Activated T-helper 2 cell treated with anti-CD3 and anti-CD28 coated beads, Interferon-gamma antibody, Interleukin-2, Interleukin-4, amounts not matched to agents 10 μg/mL and 5 μg/mL and 100 μg/mL, durations not matched to agents 14 hours and 24 hours and 36 hours (primary cell): ENCODE measurements at regions not wholly inside any gene's neighbourhood (a gene's known extent, or its start where the extent isn't known, plus 50 kb on each side); places are given as distances from the start of the nearest gene placed in this dataset.

Experiments used
- DNase-seq: peaks from one replicate; pipeline ENCODE4 v3.0.0; 2021; ENCODE audit warnings: low spot score
- H3K27ac Mint-ChIP-seq: one replicate; pipeline ENCODE4 v1.8.0; 2021; ENCODE audit warnings: mixed read lengths
- H3K27me3 Mint-ChIP-seq: one replicate; pipeline ENCODE4 v1.8.0; 2021; ENCODE audit warnings: low read depth, mixed read lengths
- H3K36me3 Mint-ChIP-seq: one replicate; pipeline ENCODE4 v1.8.0; 2021; ENCODE audit warnings: low read depth, mixed read lengths
- H3K4me1 Mint-ChIP-seq: one replicate; pipeline ENCODE4 v1.8.0; 2021; ENCODE audit warnings: low read depth, mixed read lengths
- H3K4me3 Mint-ChIP-seq: one replicate; pipeline ENCODE4 v1.8.0; 2021; ENCODE audit warnings: low read depth, mild to moderate bottlenecking, moderate library complexity, mixed read lengths
- H3K9me3 Mint-ChIP-seq: one replicate; pipeline ENCODE4 v1.8.0; 2021; ENCODE audit warnings: mixed read lengths
- intact Hi-C: fragments of 100-400 bp; cut with micrococcal nuclease; formaldehyde crosslinking; loops from one replicate; pipeline ENCODE4 v1.15.1; 2023

DNA sequence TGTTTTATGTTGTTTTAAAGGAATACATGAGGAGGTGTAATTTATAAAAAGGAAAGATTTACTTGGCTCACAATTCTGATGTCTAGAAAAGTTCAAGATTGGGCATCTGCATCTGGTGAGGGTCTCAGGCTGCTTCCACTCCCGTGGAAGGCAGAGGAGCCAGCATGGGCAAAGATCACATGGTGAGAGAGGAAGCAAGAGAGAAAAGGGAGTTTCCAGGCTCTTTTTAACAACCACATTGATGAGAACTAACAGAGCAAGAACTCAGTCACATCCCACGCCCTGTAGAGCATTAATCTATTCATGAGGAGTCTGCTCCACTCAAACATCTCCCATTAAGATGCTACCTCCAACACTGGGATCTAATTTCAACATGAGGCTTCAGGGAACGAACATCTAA lies 1666.3 kb downstream of the HACE1 start:
- no peaks in the 10 kb centered on the region for H3K27me3 Mint-ChIP-seq
- H3K27ac Mint-ChIP-seq = no peak overlapping the region
- H3K4me1 Mint-ChIP-seq = no peaks in the 10 kb centered on the region
- H3K9me3 Mint-ChIP-seq = peaks cover 5% of the 10 kb centered on the region
- no peak overlapping the region for H3K4me3 Mint-ChIP-seq
- H3K36me3 Mint-ChIP-seq = no peaks in the 10 kb centered on the region
- no peak for DNase-seq
- intact Hi-C loops = no loop called here

DNA sequence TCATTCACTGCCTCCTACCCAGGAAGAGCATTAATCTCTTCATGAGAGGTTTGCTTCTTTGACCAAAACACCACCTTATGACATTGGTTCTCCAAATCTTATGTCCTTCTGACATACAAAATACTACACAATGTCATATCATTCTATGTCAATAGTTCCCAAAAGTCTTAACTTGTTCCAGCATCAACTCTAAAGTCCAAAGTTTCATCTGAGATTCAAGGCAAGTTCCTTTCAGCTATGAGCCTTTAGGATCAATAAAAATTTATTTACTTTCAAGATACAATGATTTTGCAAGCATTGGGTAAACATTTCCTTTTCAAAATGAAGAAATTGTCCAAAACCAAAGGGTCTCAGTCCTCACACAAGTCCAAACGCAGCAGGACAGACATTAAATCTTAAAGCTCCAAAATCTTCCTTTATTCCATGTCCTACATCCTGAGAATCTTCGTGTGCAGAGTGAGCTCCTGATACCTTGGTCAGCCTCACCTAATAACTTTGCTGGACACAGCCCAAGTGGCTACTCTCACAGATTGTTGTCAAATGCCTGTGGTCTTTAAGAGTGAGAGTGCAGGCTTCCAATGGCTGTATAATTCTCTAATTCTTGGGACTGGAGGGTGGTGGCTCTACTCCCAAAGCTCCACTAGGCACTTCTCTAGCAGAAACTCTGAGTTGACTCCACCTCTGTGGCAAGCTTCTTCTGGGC lies 1668.2 kb downstream of the HACE1 start:
- no peak for DNase-seq
- H3K27ac Mint-ChIP-seq = no peak overlapping the region
- H3K4me3 Mint-ChIP-seq = no peak overlapping the region
- peaks cover 5% of the 10 kb centered on the region for H3K9me3 Mint-ChIP-seq
- no peaks in the 10 kb centered on the region for H3K27me3 Mint-ChIP-seq
- no peaks in the 10 kb centered on the region for H3K4me1 Mint-ChIP-seq
- no peaks in the 10 kb centered on the region for H3K36me3 Mint-ChIP-seq
- intact Hi-C loops = no loop called here

- H3K36me3 Mint-ChIP-seq = no peaks in the 10 kb centered on the region
- no peak overlapping the region for H3K4me3 Mint-ChIP-seq
- H3K27me3 Mint-ChIP-seq = no peaks in the 10 kb centered on the region
- no peak overlapping the region for H3K27ac Mint-ChIP-seq
- intact Hi-C loops = no loop called here
- H3K4me1 Mint-ChIP-seq = no peaks in the 10 kb centered on the region
- no peaks in the 10 kb centered on the region for H3K9me3 Mint-ChIP-seq
- DNase-seq = no peak
These were observed 1674.9 kb downstream of the HACE1 start for GRCh38 chr6:103184776-103185175.

GRCh38 chr6:103183831-103184411 lies 1675.8 kb downstream of the HACE1 start:
- no peaks in the 10 kb centered on the region for H3K36me3 Mint-ChIP-seq
- no peak overlapping the region for H3K27ac Mint-ChIP-seq
- no peak overlapping the region for H3K4me3 Mint-ChIP-seq
- H3K4me1 Mint-ChIP-seq = no peaks in the 10 kb centered on the region
- no peaks in the 10 kb centered on the region for H3K9me3 Mint-ChIP-seq
- intact Hi-C loops = no loop called here
- DNase-seq = no peak
- no peaks in the 10 kb centered on the region for H3K27me3 Mint-ChIP-seq

DNA sequence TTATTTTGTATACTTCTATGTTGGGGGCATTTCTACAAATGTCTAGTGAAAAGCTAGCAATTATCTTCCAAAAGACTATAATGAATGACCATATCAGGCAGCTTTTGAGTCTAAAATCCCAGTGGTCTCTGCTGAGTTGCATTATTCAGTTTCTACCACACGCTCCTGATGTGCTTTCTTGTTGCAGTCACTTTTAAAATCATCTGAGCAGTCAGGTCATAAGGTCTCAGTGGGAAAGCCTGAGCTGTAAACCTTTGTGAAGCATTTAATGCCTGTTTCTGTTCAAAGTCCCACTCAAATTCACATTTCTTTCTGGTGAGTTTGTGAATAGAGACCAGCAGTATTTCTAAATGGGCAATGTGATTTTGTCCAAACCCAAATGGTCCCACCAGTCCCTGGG lies 1681.5 kb downstream of the HACE1 start:
- Mint-ChIP-seq H3K4me3 (no peak overlapping the region), H3K4me1 (no peaks in the 10 kb centered on the region), H3K27me3 (no peaks in the 10 kb centered on the region), H3K36me3 (no peaks in the 10 kb centered on the region), H3K9me3 (no peaks in the 10 kb centered on the region), H3K27ac (no peak overlapping the region)
- intact Hi-C loops = no loop called here
- no peak for DNase-seq

DNA sequence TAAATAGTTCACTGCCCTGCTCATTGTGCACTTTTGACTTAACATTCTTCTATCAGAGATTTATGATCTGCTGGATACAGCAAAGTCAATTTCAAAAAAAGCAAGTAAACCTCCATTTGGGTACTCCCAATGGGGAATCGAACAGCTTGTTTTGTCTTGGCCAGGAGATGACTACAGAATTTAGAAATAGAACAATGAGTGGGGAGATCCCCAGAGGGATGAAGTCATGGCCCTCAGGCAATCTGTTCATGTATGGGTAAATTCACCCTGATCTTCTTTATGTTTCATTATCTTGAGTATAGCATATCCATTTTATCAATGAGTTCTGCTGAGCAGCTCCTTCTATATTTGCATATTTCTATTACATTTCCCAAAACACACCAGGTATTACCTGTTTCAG lies 1681.9 kb downstream of the HACE1 start:
- Mint-ChIP-seq H3K36me3 (no peaks in the 10 kb centered on the region), H3K27me3 (no peaks in the 10 kb centered on the region)

DNA sequence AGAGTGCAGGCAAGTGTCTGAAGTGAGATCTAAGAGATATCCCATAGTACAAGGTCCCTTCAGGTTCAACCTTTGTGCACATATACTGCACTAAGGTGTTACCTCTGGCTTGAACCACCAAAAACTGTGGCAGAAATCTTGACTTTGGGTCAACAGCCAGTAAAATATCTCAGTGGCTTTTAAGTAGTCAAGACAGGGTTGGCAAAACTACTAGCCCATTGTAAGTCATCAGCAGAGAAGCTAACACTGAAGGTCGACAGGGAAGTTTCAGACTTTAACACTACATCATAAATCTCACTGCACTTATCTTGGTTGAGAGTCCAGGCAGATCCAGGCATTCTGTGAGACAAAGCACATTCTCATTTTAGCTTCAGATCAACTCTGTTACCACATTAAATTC lies 1684.7 kb downstream of the HACE1 start:
- H3K27me3 Mint-ChIP-seq = no peaks in the 10 kb centered on the region
- intact Hi-C loops = no loop called here
- H3K4me1 Mint-ChIP-seq = no peaks in the 10 kb centered on the region
- H3K27ac Mint-ChIP-seq = no peak overlapping the region
- no peak for DNase-seq
- no peaks in the 10 kb centered on the region for H3K36me3 Mint-ChIP-seq
- H3K4me3 Mint-ChIP-seq = no peak overlapping the region
- no peaks in the 10 kb centered on the region for H3K9me3 Mint-ChIP-seq

More for the DNA sequence above, 1681.9 kb downstream of the HACE1 start:
- DNase-seq = no peak
- intact Hi-C loops = no loop called here
- Mint-ChIP-seq H3K4me3 (no peak overlapping the region), H3K27ac (no peak overlapping the region), H3K4me1 (no peaks in the 10 kb centered on the region), H3K9me3 (no peaks in the 10 kb centered on the region)

DNA sequence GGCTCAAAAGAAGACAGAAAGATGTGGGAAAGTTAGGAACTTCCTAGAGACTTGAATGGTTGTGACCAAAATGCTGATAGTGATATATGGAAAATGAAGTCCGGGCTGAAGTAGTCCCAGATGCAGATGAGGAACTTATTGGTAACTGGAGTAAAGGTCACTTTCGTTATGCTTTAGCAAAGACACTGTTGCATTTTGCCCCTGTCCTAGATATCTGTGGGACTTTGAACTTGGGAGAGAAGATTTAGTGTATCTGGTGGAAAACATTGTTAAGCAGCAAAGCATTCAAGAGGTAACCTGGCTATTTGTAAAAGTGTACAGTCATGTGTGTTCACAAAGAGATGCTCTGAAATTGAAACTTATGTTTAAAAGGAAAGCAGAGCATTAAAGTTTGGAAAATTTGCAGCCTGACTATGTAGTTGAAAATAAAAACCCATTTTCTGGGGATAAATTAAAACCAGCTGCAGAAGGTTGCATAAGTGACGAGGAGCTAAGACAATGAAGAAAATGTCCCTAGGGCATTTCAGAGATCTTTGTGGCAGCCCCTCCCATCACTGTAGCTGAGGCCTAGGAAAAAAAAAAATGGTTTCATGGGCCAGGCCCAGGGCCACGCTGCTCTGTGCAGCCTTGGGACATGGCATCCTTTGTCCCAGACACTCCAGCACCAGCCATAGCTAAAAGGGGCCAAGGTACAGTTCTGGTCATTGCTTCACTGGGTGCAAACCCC lies 1692.2 kb downstream of the HACE1 start:
- H3K4me3 Mint-ChIP-seq = no peak overlapping the region
- H3K27me3 Mint-ChIP-seq = no peaks in the 10 kb centered on the region
- no peaks in the 10 kb centered on the region for H3K4me1 Mint-ChIP-seq
- DNase-seq = no peak
- peaks cover 5% of the 10 kb centered on the region for H3K9me3 Mint-ChIP-seq
- intact Hi-C loops = no loop called here
- H3K36me3 Mint-ChIP-seq = no peaks in the 10 kb centered on the region
- no peak overlapping the region for H3K27ac Mint-ChIP-seq

- intact Hi-C loops = no loop called here
- DNase-seq = no peak
- Mint-ChIP-seq H3K9me3 (no peaks in the 10 kb centered on the region), H3K4me3 (no peak overlapping the region), H3K27ac (no peak overlapping the region), H3K4me1 (no peaks in the 10 kb centered on the region), H3K27me3 (no peaks in the 10 kb centered on the region), H3K36me3 (no peaks in the 10 kb centered on the region)
These were observed 1704.7 kb downstream of the HACE1 start for GRCh38 chr6:103154779-103155572.

GRCh38 chr6:103153016-103153415 lies 1706.7 kb downstream of the HACE1 start:
- Mint-ChIP-seq H3K36me3 (no peaks in the 10 kb centered on the region), H3K4me1 (no peaks in the 10 kb centered on the region), H3K27ac (no peak overlapping the region), H3K4me3 (no peak overlapping the region), H3K9me3 (no peaks in the 10 kb centered on the region), H3K27me3 (no peaks in the 10 kb centered on the region)
- intact Hi-C loops = no loop called here
- DNase-seq = no peak

GRCh38 chr6:103142902-103143301 lies 1716.8 kb downstream of the HACE1 start:
- Mint-ChIP-seq H3K4me3 (no peak overlapping the region), H3K27ac (no peak overlapping the region), H3K4me1 (no peaks in the 10 kb centered on the region), H3K36me3 (no peaks in the 10 kb centered on the region), H3K9me3 (no peaks in the 10 kb centered on the region), H3K27me3 (no peaks in the 10 kb centered on the region)
- intact Hi-C loops = no loop called here
- DNase-seq = no peak

- no peak for DNase-seq
- no peaks in the 10 kb centered on the region for H3K4me1 Mint-ChIP-seq
- intact Hi-C loops = no loop called here
- no peaks in the 10 kb centered on the region for H3K27me3 Mint-ChIP-seq
- H3K4me3 Mint-ChIP-seq = no peak overlapping the region
- no peak overlapping the region for H3K27ac Mint-ChIP-seq
- no peaks in the 10 kb centered on the region for H3K9me3 Mint-ChIP-seq
- no peaks in the 10 kb centered on the region for H3K36me3 Mint-ChIP-seq
These were observed 1719.3 kb downstream of the HACE1 start for GRCh38 chr6:103140308-103141027.
